HEK293 (cell line): ENCODE measurements at regions not wholly inside any gene's neighbourhood (a gene's known extent, or its start where the extent isn't known, plus 50 kb on each side); places are given as distances from the start of the nearest gene placed in this dataset.

Experiments used
- CTCF ChIA-PET: fragments of 350-600 bp; formaldehyde crosslinking; extraction: SDS; loops from one replicate; lab custom pipeline; 2021; ENCODE audit warnings: antibody characterized with exemption; lab: Yijun Ruan, JAX
- POLR2A ChIA-PET: fragments of 300-600 bp; formaldehyde crosslinking; extraction: SDS; loops from one replicate; lab custom pipeline; 2020; ENCODE audit warnings: antibody characterized with exemption, inconsistent platforms; lab: Yijun Ruan, JAX
- H3K27ac ChIP-seq: fragments of 200-500 bp; sonication (Bioruptor generic); 2 replicates; pipeline ENCODE4 v1.5.1; 2014; ENCODE audit warnings: low read depth, low read length, control low read depth, inconsistent platforms; ENCODE audit errors: extremely low read depth
- H3K36me3 ChIP-seq, 2 experiments: fragments of 200-500 bp in 1 of 2; sonication (Bioruptor generic) in 1 of 2; 1 replicate in 1 of 2; 2 replicates in 1 of 2; pipeline ENCODE4 v1.5.1; 2014 to 2017; ENCODE audit warnings: inconsistent platforms in 2 of 2, low read length in 2 of 2; ENCODE audit not compliant: control insufficient read depth in 2 of 2, insufficient read depth in 1 of 2
- H3K4me1 ChIP-seq: fragments of 200-500 bp; sonication (Bioruptor generic); 2 replicates; pipeline ENCODE4 v1.5.1; 2014; ENCODE audit warnings: mild to moderate bottlenecking, low read length, inconsistent platforms; ENCODE audit not compliant: control insufficient read depth, insufficient read depth
- H3K4me3 ChIP-seq: 2 replicates; pipeline ENCODE4 v1.5.1; 2011; ENCODE audit warnings: low read depth, mild to moderate bottlenecking, control low read depth, low read length, moderate library complexity
- H3K9me3 ChIP-seq: fragments of 200-500 bp; sonication (Bioruptor generic); 2 replicates; pipeline ENCODE4 v1.5.1; 2014; ENCODE audit warnings: low read depth, low read length, inconsistent platforms; ENCODE audit not compliant: control insufficient read depth, insufficient read depth
- BCL11B ChIP-seq: fragments of 450-650 bp; formaldehyde crosslinking; IDR thresholded peaks from 2 replicates; pipeline ENCODE4 v1.5.1; 2016; ENCODE audit warnings: low read depth, missing biosample characterization, missing genetic modification characterization
- CTCF ChIP-seq: fragments of 450-650 bp; formaldehyde crosslinking; IDR thresholded peaks from 2 replicates; pipeline ENCODE4 v1.5.1; 2016; ENCODE audit warnings: missing biosample characterization, missing genetic modification characterization
- HOXD13 ChIP-seq: sonication (generic); formaldehyde crosslinking; IDR thresholded peaks from 2 replicates; pipeline ENCODE4 v1.8.0; 2022; ENCODE audit warnings: missing genetic modification reagents, borderline replicate concordance
- KLF7 ChIP-seq: fragments of 450-650 bp; formaldehyde crosslinking; IDR thresholded peaks from 2 replicates; pipeline ENCODE4 v1.5.1; 2016; ENCODE audit warnings: missing biosample characterization, missing genetic modification characterization, borderline replicate concordance
- PRDM4 ChIP-seq: fragments of 450-650 bp; formaldehyde crosslinking; IDR thresholded peaks from 2 replicates; pipeline ENCODE4 v1.5.1; 2017; ENCODE audit warnings: missing biosample characterization, missing genetic modification characterization
- SP2 ChIP-seq: fragments of 450-650 bp; formaldehyde crosslinking; IDR thresholded peaks from 2 replicates; pipeline ENCODE4 v1.5.1; 2016; ENCODE audit warnings: missing biosample characterization, missing genetic modification characterization
- TCF7L2 ChIP-seq: IDR thresholded peaks from 2 replicates; pipeline ENCODE4 v1.6.1; 2011; ENCODE audit warnings: low read depth, mild to moderate bottlenecking, inconsistent platforms, low read length, moderate library complexity, borderline replicate concordance
- TRIM28 ChIP-seq: IDR thresholded peaks from 2 replicates; pipeline ENCODE4 v1.6.1; 2011; ENCODE audit warnings: low read length, control low read depth, borderline replicate concordance
- ZBTB11 ChIP-seq: fragments of 450-650 bp; formaldehyde crosslinking; conservative IDR thresholded peaks from 2 replicates; pipeline ENCODE4 v1.5.1; 2016; ENCODE audit warnings: low read depth, missing biosample characterization, missing genetic modification characterization
- ZFP69B ChIP-seq: fragments of 450-650 bp; formaldehyde crosslinking; IDR thresholded peaks from 2 replicates; pipeline ENCODE4 v1.5.1; 2016; ENCODE audit warnings: missing biosample characterization, missing genetic modification characterization
- ZNF121 ChIP-seq: fragments of 450-650 bp; formaldehyde crosslinking; IDR thresholded peaks from 2 replicates; pipeline ENCODE4 v1.5.1; 2016; ENCODE audit warnings: missing biosample characterization, missing genetic modification characterization
- ZNF169 ChIP-seq: fragments of 450-650 bp; formaldehyde crosslinking; IDR thresholded peaks from 2 replicates; pipeline ENCODE4 v1.5.1; 2016; ENCODE audit warnings: missing biosample characterization, missing genetic modification characterization
- ZNF354C ChIP-seq: fragments of 450-650 bp; formaldehyde crosslinking; IDR thresholded peaks from 2 replicates; pipeline ENCODE4 v1.5.1; 2016; ENCODE audit warnings: missing biosample characterization, missing genetic modification characterization, low read depth, borderline replicate concordance
- ZNF544 ChIP-seq: fragments of 450-650 bp; formaldehyde crosslinking; IDR thresholded peaks from 2 replicates; pipeline ENCODE4 v1.5.0; 2017; ENCODE audit warnings: missing biosample characterization, missing genetic modification characterization
- ZNF692 ChIP-seq: fragments of 450-650 bp; formaldehyde crosslinking; IDR thresholded peaks from 2 replicates; pipeline ENCODE4 v1.5.1; 2016; ENCODE audit warnings: missing biosample characterization, missing genetic modification characterization
- ZSCAN16 ChIP-seq: fragments of 450-650 bp; formaldehyde crosslinking; IDR thresholded peaks from 2 replicates; pipeline ENCODE4 v1.5.1; 2016; ENCODE audit warnings: missing biosample characterization, missing genetic modification characterization
- ZSCAN18 ChIP-seq: fragments of 450-650 bp; formaldehyde crosslinking; IDR thresholded peaks from 2 replicates; pipeline ENCODE4 v1.5.1; 2016; ENCODE audit warnings: missing biosample characterization, missing genetic modification characterization
- ZSCAN23 ChIP-seq: fragments of 450-650 bp; formaldehyde crosslinking; IDR thresholded peaks from 2 replicates; pipeline ENCODE4 v1.5.1; 2016; ENCODE audit warnings: missing biosample characterization, missing genetic modification characterization

- no peaks in the 10 kb centered on the region for H3K9me3 ChIP-seq
- no peaks in the 10 kb centered on the region for H3K4me1 ChIP-seq
- CTCF ChIA-PET = no interaction called here
- no peaks in the 10 kb centered on the region for H3K36me3 ChIP-seq
- H3K27ac ChIP-seq = no peak overlapping the region
- no peak overlapping the region for H3K4me3 ChIP-seq
- TF ChIP-seq ZNF692 (tag by site-specific recombination) (no peak), BCL11B (tag by site-specific recombination) (no peak), ZNF544 (tag by site-specific recombination) (no peak), HOXD13 (CRISPR knock-in tag) (no peak), KLF7 (tag by site-specific recombination) (no peak), TCF7L2 (no peak), ZNF169 (tag by site-specific recombination) (no peak), ZFP69B (tag by site-specific recombination) (no peak), ZSCAN16 (no peak), ZBTB11 (no peak), ZNF121 (tag by site-specific recombination) (no peak), ZSCAN23 (tag by site-specific recombination) (no peak), CTCF (tag by site-specific recombination) (no peak), PRDM4 (tag by site-specific recombination) (no peak), SP2 (tag by site-specific recombination) (no peak), ZNF354C (tag by site-specific recombination) (no peak), TRIM28 (no peak), ZSCAN18 (tag by site-specific recombination) (no peak)
- TF ChIP-seq, all 188 proteins: peak for 0
- POLR2A ChIA-PET = no interaction called here
These were observed 853.8 kb downstream of the CDH8 start for GRCh38 chr16:61182391-61182790.
